Vagina (tissue), 2 donors: ENCODE measurements at regions not wholly inside any gene's neighbourhood (a gene's known extent, or its start where the extent isn't known, plus 50 kb on each side); places are given as distances from the start of the nearest gene placed in this dataset.

Experiments
- DNase-seq, 2 donors: peaks; one replicate each; pipeline ENCODE4 v3.0.0-alpha.2; 2017; ENCODE audit errors: extremely low spot score in 2 of 2
- H3K27ac ChIP-seq: fragments of 200-600 bp; sonication (generic); one replicate; pipeline ENCODE4 v1.5.1; 2019
- H3K27me3 ChIP-seq: fragments of 200-600 bp; sonication (generic); one replicate; pipeline ENCODE4 v1.5.1; 2019
- H3K36me3 ChIP-seq, 2 donors: fragments of 200-600 bp; sonication (generic); one replicate each; pipeline ENCODE4 v1.5.1; 2017 to 2019
- H3K4me1 ChIP-seq: fragments of 200-600 bp; sonication (generic); one replicate; pipeline ENCODE4 v1.5.1; 2019
- H3K4me3 ChIP-seq, 2 donors: fragments of 200-600 bp; sonication (generic); 1 replicate in 1 of 2; 2 replicates in 1 of 2; pipeline ENCODE4 v1.5.1; 2016 to 2019
- H3K9me3 ChIP-seq: fragments of 200-600 bp; sonication (generic); one replicate; pipeline ENCODE4 v1.5.1; 2019
- CTCF ChIP-seq, 3 experiments: fragments of 450-650 bp in 2 of 3; fragments of 200-600 bp in 1 of 3; sonication (generic) in 1 of 3; IDR thresholded peaks; one replicate each; pipeline ENCODE4 v1.5.1; 2017 to 2019; ENCODE audit warnings: antibody characterized with exemption in 3 of 3, mild to moderate bottlenecking in 2 of 3, moderate library complexity in 2 of 3
- POLR2A ChIP-seq, 2 donors: fragments of 450-650 bp; IDR thresholded peaks; one replicate each; pipeline ENCODE4 v1.6.1; 2017; ENCODE audit warnings: antibody characterized with exemption in 2 of 2, mild to moderate bottlenecking in 2 of 2, moderate library complexity in 2 of 2
- POLR2AphosphoS5 ChIP-seq, 2 donors: sonication (generic); formaldehyde crosslinking; IDR thresholded peaks; one replicate each; pipeline ENCODE4 v1.9.0; 2017; ENCODE audit warnings: antibody characterized with exemption in 2 of 2, mild to moderate bottlenecking in 2 of 2, low read depth in 1 of 2; ENCODE audit not compliant: insufficient read depth in 1 of 2
- intact Hi-C: fragments of 100-400 bp; cut with DNase I; formaldehyde crosslinking; loops from one replicate; pipeline ENCODE4 v1.15.1; 2023

- Histone ChIP-seq H3K27ac (no peak overlapping the region), H3K4me1 (no peaks in the 10 kb centered on the region), H3K36me3 (no peaks in the 10 kb centered on the region), H3K9me3 (no peaks in the 10 kb centered on the region), H3K27me3 (no peaks in the 10 kb centered on the region), H3K4me3 (no peak overlapping the region)
- intact Hi-C loops = no loop called here
- no peak for DNase-seq
- TF ChIP-seq POLR2AphosphoS5 (IDR thresholded peaks at IDR 0.05; ENCODE audit: insufficient read depth in 1 of 2, low read depth in 1 of 2) = no peak
- no peak for TF ChIP-seq CTCF (IDR thresholded peaks at IDR 0.05)
- no peak for TF ChIP-seq POLR2A (IDR thresholded peaks at IDR 0.05)
These were observed 90.5 kb upstream of the FBXO11 start for GRCh38 chr2:47996808-47997207.

- H3K9me3 ChIP-seq = no peaks in the 10 kb centered on the region
- no peaks in the 10 kb centered on the region for H3K36me3 ChIP-seq
- H3K4me1 ChIP-seq = no peaks in the 10 kb centered on the region
- TF ChIP-seq POLR2A (IDR thresholded peaks at IDR 0.05) (no peak), CTCF (IDR thresholded peaks at IDR 0.05) (no peak), POLR2AphosphoS5 (IDR thresholded peaks at IDR 0.05; ENCODE audit: insufficient read depth in 1 of 2, low read depth in 1 of 2) (no peak)
- no peak overlapping the region for H3K4me3 ChIP-seq
- H3K27me3 ChIP-seq = no peaks in the 10 kb centered on the region
- DNase-seq = no peak
- H3K27ac ChIP-seq = no peak overlapping the region
- intact Hi-C loops = no loop called here
These were observed 93.2 kb upstream of the FBXO11 start for GRCh38 chr2:47999512-47999911.

GRCh38 chr2:48001498-48001897, 95.2 kb upstream of the FBXO11 start:
- no peak for TF ChIP-seq POLR2A (IDR thresholded peaks at IDR 0.05)
- TF ChIP-seq POLR2AphosphoS5 (IDR thresholded peaks at IDR 0.05; ENCODE audit: insufficient read depth in 1 of 2, low read depth in 1 of 2) = no peak
- no peak for TF ChIP-seq CTCF (IDR thresholded peaks at IDR 0.05)
- no peaks in the 10 kb centered on the region for H3K36me3 ChIP-seq
- DNase-seq = no peak
- H3K27ac ChIP-seq = no peak overlapping the region
- no peak overlapping the region for H3K4me3 ChIP-seq
- intact Hi-C loops = no loop called here
- H3K4me1 ChIP-seq = no peaks in the 10 kb centered on the region
- H3K27me3 ChIP-seq = no peaks in the 10 kb centered on the region
- no peaks in the 10 kb centered on the region for H3K9me3 ChIP-seq

GRCh38 chr2:48006094-48006493, 99.8 kb upstream of the FBXO11 start:
- TF ChIP-seq POLR2AphosphoS5 (IDR thresholded peaks at IDR 0.05; ENCODE audit: insufficient read depth in 1 of 2, low read depth in 1 of 2) = no peak
- TF ChIP-seq CTCF (IDR thresholded peaks at IDR 0.05) = no peak
- no peak for TF ChIP-seq POLR2A (IDR thresholded peaks at IDR 0.05)
- Histone ChIP-seq H3K27ac (no peak overlapping the region), H3K4me1 (no peaks in the 10 kb centered on the region), H3K27me3 (no peaks in the 10 kb centered on the region), H3K4me3 (no peak overlapping the region), H3K36me3 (no peaks in the 10 kb centered on the region), H3K9me3 (no peaks in the 10 kb centered on the region)
- intact Hi-C loops = no loop called here
- no peak for DNase-seq

GRCh38 chr2:48007699-48008268, 101.5 kb upstream of the FBXO11 start:
- Histone ChIP-seq H3K4me3 (no peak overlapping the region), H3K4me1 (no peaks in the 10 kb centered on the region), H3K9me3 (no peaks in the 10 kb centered on the region), H3K36me3 (no peaks in the 10 kb centered on the region), H3K27ac (no peak overlapping the region), H3K27me3 (no peaks in the 10 kb centered on the region)
- no peak for TF ChIP-seq POLR2A (IDR thresholded peaks at IDR 0.05)
- no peak for TF ChIP-seq POLR2AphosphoS5 (IDR thresholded peaks at IDR 0.05; ENCODE audit: insufficient read depth in 1 of 2, low read depth in 1 of 2)
- no peak for DNase-seq
- intact Hi-C loops = no loop called here
